Peyer's patch (tissue), 4 donors: ENCODE measurements at regions not wholly inside any gene's neighbourhood (a gene's known extent, or its start where the extent isn't known, plus 50 kb on each side); places are given as distances from the start of the nearest gene placed in this dataset.
"Not testable (repeated sequence)": the region's sequence is repeated elsewhere in the genome, so short reads cannot be mapped to it uniquely, and the experiment has no call there.

Experiments
- DNase-seq, 3 donors: peaks; one replicate each; pipeline ENCODE4 v3.0.0-alpha.2; 2017 to 2019
- H3K27ac ChIP-seq, 4 donors: fragments of 200-600 bp; sonication (generic); one replicate each; pipeline ENCODE4 v1.5.1; 2016 to 2019
- H3K27me3 ChIP-seq, 2 donors: fragments of 200-600 bp; sonication (generic); one replicate each; pipeline ENCODE4 v1.5.1; 2019
- H3K36me3 ChIP-seq, 3 donors: fragments of 200-600 bp; sonication (generic); one replicate each; pipeline ENCODE4 v1.5.1; 2016 to 2019
- H3K4me1 ChIP-seq, 4 donors: fragments of 200-600 bp; sonication (generic); one replicate each; pipeline ENCODE4 v1.5.1; 2016 to 2019
- H3K4me3 ChIP-seq, 4 donors: fragments of 200-600 bp; sonication (generic); 1 replicate in 3 of 4; 2 replicates in 1 of 4; pipeline ENCODE4 v1.5.1; 2016 to 2019; ENCODE audit warnings: mild to moderate bottlenecking in 1 of 4
- H3K9me3 ChIP-seq, 4 donors: fragments of 200-600 bp; sonication (generic); one replicate each; pipeline ENCODE4 v1.5.1; 2016 to 2019; ENCODE audit warnings: mild to moderate bottlenecking in 1 of 4
- CTCF ChIP-seq, 6 experiments: fragments of 450-650 bp in 4 of 6; fragments of 200-600 bp in 2 of 6; sonication (generic) in 1 of 6; IDR thresholded peaks; one replicate each; pipeline ENCODE4 v1.5.1; 2017 to 2019; ENCODE audit warnings: antibody characterized with exemption in 6 of 6, mild to moderate bottlenecking in 3 of 6, moderate library complexity in 1 of 6
- POLR2A ChIP-seq, 2 donors: fragments of 450-650 bp; IDR thresholded peaks; one replicate each; pipeline ENCODE4 v1.5.1; 2017; ENCODE audit warnings: antibody characterized with exemption in 2 of 2, mild to moderate bottlenecking in 2 of 2, moderate library complexity in 2 of 2

GRCh38 chr4:97013711-97014110 lies 1129.6 kb downstream of the STPG2 start:
- DNase-seq = no peak
- no peak for TF ChIP-seq CTCF (IDR thresholded peaks at IDR 0.05)
- Histone ChIP-seq H3K4me3 (no peak overlapping the region), H3K4me1 (no peaks in the 10 kb centered on the region), H3K9me3 (no peaks in the 10 kb centered on the region), H3K36me3 (no peaks in the 10 kb centered on the region), H3K27me3 (no peaks in the 10 kb centered on the region), H3K27ac (no peak overlapping the region)

- Histone ChIP-seq H3K27ac (no peak overlapping the region), H3K4me1 (no peaks in the 10 kb centered on the region), H3K9me3 (no peaks in the 10 kb centered on the region), H3K36me3 (no peaks in the 10 kb centered on the region), H3K4me3 (no peak overlapping the region), H3K27me3 (no peaks in the 10 kb centered on the region)
- TF ChIP-seq CTCF (IDR thresholded peaks at IDR 0.05) (no peak), POLR2A (IDR thresholded peaks at IDR 0.05) (no peak)
- DNase-seq = no peak
Measured at GRCh38 chr4:97015301-97015700, 1128.0 kb downstream of the STPG2 start.

- Histone ChIP-seq H3K27me3 (no peaks in the 10 kb centered on the region), H3K9me3 (no peaks in the 10 kb centered on the region), H3K36me3 (no peaks in the 10 kb centered on the region), H3K27ac (no peak overlapping the region), H3K4me1 (no peaks in the 10 kb centered on the region), H3K4me3 (no peak overlapping the region)
- DNase-seq = no peak
- no peak for TF ChIP-seq POLR2A (IDR thresholded peaks at IDR 0.05)
- TF ChIP-seq CTCF (IDR thresholded peaks at IDR 0.05) = no peak
Measured at GRCh38 chr4:97016186-97016907, 1126.9 kb downstream of the STPG2 start.

GRCh38 chr4:97027728-97028410 lies 1115.4 kb downstream of the STPG2 start:
- Histone ChIP-seq H3K27me3 (no peaks in the 10 kb centered on the region), H3K4me1 (no peaks in the 10 kb centered on the region), H3K4me3 (no peak overlapping the region), H3K27ac (no peak overlapping the region), H3K36me3 (no peaks in the 10 kb centered on the region), H3K9me3 (no peaks in the 10 kb centered on the region)
- no peak for DNase-seq
- TF ChIP-seq CTCF (IDR thresholded peaks at IDR 0.05) (no peak), POLR2A (IDR thresholded peaks at IDR 0.05) (no peak)

- no peak for DNase-seq
- Histone ChIP-seq H3K27me3 (no peaks in the 10 kb centered on the region), H3K9me3 (no peaks in the 10 kb centered on the region), H3K4me1 (no peaks in the 10 kb centered on the region), H3K36me3 (no peaks in the 10 kb centered on the region), H3K27ac (no peak overlapping the region), H3K4me3 (no peak overlapping the region)
- TF ChIP-seq POLR2A (IDR thresholded peaks at IDR 0.05) (no peak), CTCF (IDR thresholded peaks at IDR 0.05) (no peak)
Measured at GRCh38 chr4:97028785-97029184, 1114.5 kb downstream of the STPG2 start.

- H3K27me3 ChIP-seq, H3K27ac ChIP-seq, H3K36me3 ChIP-seq, DNase-seq, H3K4me3 ChIP-seq, H3K4me1 ChIP-seq, H3K9me3 ChIP-seq: not testable (repeated sequence)
Measured at GRCh38 chr4:97037411-97038145, 1105.7 kb downstream of the STPG2 start.
